GM12891 (cell line): ENCODE measurements at regions not wholly inside any gene's neighbourhood (a gene's known extent, or its start where the extent isn't known, plus 50 kb on each side); places are given as distances from the start of the nearest gene placed in this dataset.

Source experiments
- POLR2A ChIP-seq: IDR thresholded peaks from 2 replicates; pipeline ENCODE4 v1.6.1; 2011; ENCODE audit warnings: low read depth, low read length, control low read depth
- POLR2AphosphoS5 ChIP-seq: IDR thresholded peaks from 2 replicates; pipeline ENCODE4 v1.6.1; 2011; ENCODE audit warnings: low read depth, low read length, control low read depth
- POU2F2 ChIP-seq: IDR thresholded peaks from 2 replicates; pipeline ENCODE4 v1.6.1; 2011; ENCODE audit warnings: low read depth, mild to moderate bottlenecking, control low read depth, low read length, moderate library complexity
- SPI1 ChIP-seq: IDR thresholded peaks from 2 replicates; pipeline ENCODE4 v1.6.1; 2011; ENCODE audit warnings: low read depth, low read length, control low read depth
- TAF1 ChIP-seq: IDR thresholded peaks from 2 replicates; pipeline ENCODE4 v1.6.1; 2011; ENCODE audit warnings: low read depth, low read length, control low read depth

DNA sequence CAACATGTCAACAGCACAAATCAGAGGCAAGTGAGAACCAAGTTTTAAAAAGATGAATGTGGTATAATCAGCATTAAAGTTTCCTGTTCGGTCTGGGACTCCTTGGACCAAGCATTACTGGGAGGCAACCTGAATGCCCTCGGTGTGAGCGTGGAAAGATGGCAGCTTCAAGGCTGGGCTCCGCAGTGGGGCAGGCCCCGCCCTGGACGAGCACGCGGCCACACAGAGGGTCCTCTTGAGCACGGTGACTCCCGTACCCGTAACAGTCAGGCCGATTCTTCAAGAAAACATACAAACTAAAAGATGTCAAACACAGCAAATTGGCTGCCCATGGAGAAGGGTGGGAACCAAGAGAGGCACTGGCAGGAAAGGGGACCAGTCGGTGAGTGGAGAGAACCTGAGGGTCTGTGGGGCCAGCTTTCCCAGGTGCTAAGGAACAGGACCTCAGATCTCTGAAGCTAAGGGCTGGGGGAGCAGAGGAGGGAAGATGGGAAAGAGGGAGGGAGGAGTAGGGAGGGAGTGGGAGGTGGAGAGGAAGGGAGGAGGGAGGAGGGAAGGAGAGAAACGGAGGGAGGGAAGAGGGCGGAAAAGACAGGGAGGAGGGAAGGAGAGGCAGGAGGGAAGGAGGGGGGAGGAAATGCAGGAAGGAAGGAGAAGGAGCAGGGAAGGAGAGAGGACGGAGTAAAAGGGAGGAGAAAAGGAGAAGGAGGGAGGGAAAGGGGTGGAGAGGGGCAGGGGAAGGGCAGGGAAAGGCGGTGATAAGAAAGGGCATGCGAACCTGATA, 71.2 kb upstream of the FAM20C start:
- TF ChIP-seq POLR2A, result no peak
- no peak for TF ChIP-seq POLR2AphosphoS5
- TF ChIP-seq TAF1, result no peak
- no peak for TF ChIP-seq SPI1
- no peak for TF ChIP-seq POU2F2
